HG03575 (cell line): ENCODE measurements at regions not wholly inside any gene's neighbourhood (a gene's known extent, or its start where the extent isn't known, plus 50 kb on each side); places are given as distances from the start of the nearest gene placed in this dataset.

ENCODE experiments used
- ATAC-seq: cut with Tn5 transposase; IDR thresholded peaks from one replicate; pipeline ENCODE4 v1.9.1; 2021; ENCODE audit not compliant: unreplicated experiment, insufficient number of reproducible peaks, low FRiP score; ENCODE audit errors: extremely low read depth

- no peak for ATAC-seq
Observed at GRCh38 chr10:81065474-81065873, 527.8 kb downstream of the SH2D4B start.

- no peak for ATAC-seq
Observed at GRCh38 chr10:81068460-81068859, 530.8 kb downstream of the SH2D4B start.

- ATAC-seq = no peak
Observed at GRCh38 chr10:81071087-81071796, 533.5 kb downstream of the SH2D4B start.

- no peak for ATAC-seq
Observed at GRCh38 chr10:81073155-81073554, 535.5 kb downstream of the SH2D4B start.

GRCh38 chr10:81081887-81082620 lies 544.4 kb downstream of the SH2D4B start:
- no peak for ATAC-seq

- ATAC-seq = no peak
Observed at GRCh38 chr10:81082621-81083376, 545.1 kb downstream of the SH2D4B start.

GRCh38 chr10:81093056-81093455 lies 555.4 kb downstream of the SH2D4B start:
- ATAC-seq = no peak

- ATAC-seq = no peak
Observed at GRCh38 chr10:81095238-81095637, 557.5 kb downstream of the SH2D4B start.

- no peak for ATAC-seq
Observed at GRCh38 chr10:81096558-81096957, 558.9 kb downstream of the SH2D4B start.

- no peak for ATAC-seq
Observed at GRCh38 chr10:81101062-81101461, 563.4 kb downstream of the SH2D4B start.

GRCh38 chr10:81104494-81104893 lies 566.8 kb downstream of the SH2D4B start:
- ATAC-seq = no peak

GRCh38 chr10:81108516-81109199 lies 571.0 kb downstream of the SH2D4B start:
- ATAC-seq = peak; percentile 39

GRCh38 chr10:81109200-81109752 lies 571.6 kb downstream of the SH2D4B start:
- ATAC-seq = no peak

GRCh38 chr10:81116201-81116600 lies 578.5 kb downstream of the SH2D4B start:
- ATAC-seq = no peak

GRCh38 chr10:81116990-81117389 lies 579.3 kb downstream of the SH2D4B start:
- ATAC-seq = no peak

GRCh38 chr10:81127931-81128330 lies 590.2 kb downstream of the SH2D4B start:
- ATAC-seq = no peak

- no peak for ATAC-seq
Observed at GRCh38 chr10:81130014-81130413, 592.3 kb downstream of the SH2D4B start.

- peak; percentile 93 for ATAC-seq
Observed at GRCh38 chr10:81135851-81136250, 598.1 kb downstream of the SH2D4B start.

- ATAC-seq = no peak
Observed at GRCh38 chr10:81136261-81136660, 598.6 kb downstream of the SH2D4B start.
